Left ventricle myocardium superior (tissue), 1 donor: ENCODE measurements at regions not wholly inside any gene's neighbourhood (a gene's known extent, or its start where the extent isn't known, plus 50 kb on each side); places are given as distances from the start of the nearest gene placed in this dataset.
"Not testable (repeated sequence)": the region's sequence is repeated elsewhere in the genome, so short reads cannot be mapped to it uniquely, and the experiment has no call there.

Experiments used
- ATAC-seq: fragments of 200-7000 bp; cut with Tn5 transposase; one replicate; pipeline ENCODE4 v1.9.1; 2020; ENCODE audit warnings: mild to moderate bottlenecking, moderate library complexity
- DNase-seq: peaks from one replicate; pipeline ENCODE4 v3.0.0-alpha.2; 2020
- intact Hi-C: fragments of 100-400 bp; cut with micrococcal nuclease; formaldehyde crosslinking; loops from one replicate; pipeline ENCODE4 v1.11.0; 2022
- donor health status: DM: no; HTN: yes; CAD: no; lungs with severe emphysema.

- DNase-seq (no peak), ATAC-seq (no peak)
- intact Hi-C loops = loop anchor here (5.0 kb wide), 1 partner anchor 90 kb away; no protein-coding TSS in a partner anchor
Observed at GRCh38 chr18:22557168-22557941, 139.6 kb upstream of the CTAGE1 start.

- DNase-seq (peak; percentile 82), ATAC-seq (peak; percentile 57)
- intact Hi-C loops = loop anchor here (5.0 kb wide), 1 partner anchor 92 kb away; no protein-coding TSS in a partner anchor
Observed at GRCh38 chr18:22558945-22559385, 141.2 kb upstream of the CTAGE1 start.

DNA sequence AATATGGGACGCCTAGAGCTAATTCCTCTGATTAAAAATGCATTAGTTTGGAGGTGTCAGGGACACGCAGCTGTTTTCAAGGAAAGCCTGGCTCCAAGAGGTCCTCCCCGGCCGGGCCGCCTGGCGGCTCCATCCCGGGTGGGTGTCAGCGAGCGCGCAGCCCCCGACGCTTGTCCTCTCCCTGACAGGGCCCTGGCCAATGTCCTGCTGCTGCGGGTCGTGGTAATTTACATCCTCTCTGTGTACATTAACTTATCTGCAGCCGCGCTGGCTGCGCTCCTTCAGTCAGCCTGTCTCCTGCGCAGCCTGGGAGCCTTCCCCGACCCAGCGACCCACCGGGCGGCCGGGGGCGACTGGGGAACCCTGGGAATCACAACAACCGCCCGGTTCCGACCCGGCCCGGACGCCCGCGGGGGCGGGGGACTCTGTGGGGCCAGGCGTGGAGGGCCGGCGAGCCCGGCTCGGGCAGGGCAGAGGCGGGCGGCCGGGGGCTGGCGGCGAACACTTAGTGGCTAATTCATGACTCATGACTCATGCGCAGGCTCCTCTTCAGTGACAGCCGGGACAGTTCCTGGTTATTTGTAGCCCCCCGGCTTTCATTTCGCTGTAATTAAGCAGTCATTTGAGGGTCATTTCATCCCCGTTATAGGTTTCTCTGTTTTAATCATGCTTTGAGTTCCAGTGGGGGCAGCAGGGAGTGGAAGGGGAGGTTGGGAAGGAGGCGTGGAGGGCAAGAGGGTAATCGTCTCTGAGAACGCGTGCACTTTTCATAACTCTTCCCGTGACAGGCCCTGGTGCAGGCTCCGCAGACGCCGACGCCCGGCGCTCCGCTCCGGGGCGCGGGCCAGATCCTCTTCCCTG, 141.9 kb upstream of the CTAGE1 start:
- intact Hi-C loops = loop anchor here (5.0 to 10.0 kb wide), 5 partner anchors 92 to 645 kb away; no protein-coding TSS in a partner anchor
- peak; percentile 83 for ATAC-seq
- DNase-seq = peak; percentile 87

GRCh38 chr18:22560275-22560610, 142.5 kb upstream of the CTAGE1 start:
- intact Hi-C loops = loop anchor here (5.0 to 10.0 kb wide), 4 partner anchors 195 to 645 kb away; no protein-coding TSS in a partner anchor
- DNase-seq = no peak

DNA sequence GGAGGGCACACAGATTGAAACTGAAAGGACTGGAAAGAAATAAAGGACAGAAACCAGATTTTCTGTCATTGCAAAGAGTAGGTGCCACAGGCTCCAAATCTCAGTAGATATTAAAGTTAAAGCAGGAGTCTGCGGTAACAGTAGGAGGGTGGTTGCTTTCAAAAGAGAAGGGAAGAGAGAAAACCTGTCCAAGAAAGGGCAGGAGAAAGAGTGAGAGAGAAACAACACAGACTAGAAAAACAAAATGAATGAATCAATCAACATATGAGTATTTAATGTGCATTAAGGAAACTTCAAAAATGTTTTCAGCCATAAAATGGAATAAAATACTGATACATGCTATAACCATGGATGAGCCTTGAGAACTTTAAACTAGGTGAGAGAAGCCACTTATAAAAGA, 143.1 kb upstream of the CTAGE1 start:
- intact Hi-C loops = loop anchor here (5.0 to 10.0 kb wide), 4 partner anchors 196 to 646 kb away; no protein-coding TSS in a partner anchor
- ATAC-seq (no peak), DNase-seq (no peak)

More at GRCh38 chr18:22560275-22560610, 142.5 kb upstream of the CTAGE1 start:
- ATAC-seq = no peak

DNA sequence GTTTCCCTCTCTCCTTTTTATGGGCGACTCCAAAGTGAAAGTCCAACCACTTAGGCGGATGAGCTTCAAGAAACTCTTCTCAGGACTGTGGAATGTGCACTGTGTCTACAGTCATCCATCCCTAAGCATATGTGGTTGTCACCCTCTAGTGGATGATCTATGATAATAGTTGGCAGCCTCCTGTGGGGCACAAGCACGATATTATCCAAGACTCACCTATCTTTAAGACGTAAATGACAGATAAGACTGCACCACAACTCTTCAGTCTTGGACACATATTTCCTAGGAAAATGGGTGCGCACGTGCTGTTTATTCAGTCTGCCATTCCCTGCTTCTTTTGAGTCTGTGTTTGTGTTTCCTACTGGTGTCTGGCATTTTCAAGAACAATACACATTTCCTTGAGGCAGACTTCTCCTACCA, 145.5 kb upstream of the CTAGE1 start:
- peak; percentile 62 for ATAC-seq
- intact Hi-C loops = loop anchor here (5.0 to 10.0 kb wide), 4 partner anchors 198 to 648 kb away; no protein-coding TSS in a partner anchor
- no peak for DNase-seq

DNA sequence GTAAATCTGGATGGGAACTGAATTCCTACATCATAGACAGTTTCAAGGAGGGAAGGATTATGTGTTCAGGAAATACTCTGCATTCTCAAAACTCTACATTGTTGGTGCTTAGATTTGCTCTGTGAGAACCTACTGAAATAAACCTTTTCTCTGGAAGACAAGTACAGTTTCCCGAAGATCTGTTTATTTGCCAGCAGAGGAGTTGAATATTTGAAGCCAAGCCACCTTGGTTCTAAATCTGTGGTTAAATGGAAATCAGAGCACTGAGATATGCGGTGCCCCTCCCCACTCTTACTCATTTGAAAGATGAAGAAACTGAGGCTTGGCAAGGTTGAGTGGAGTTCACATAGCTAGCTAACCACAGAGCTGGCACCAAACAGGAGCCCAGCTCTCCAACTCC, 146.3 kb upstream of the CTAGE1 start:
- DNase-seq (no peak), ATAC-seq (no peak)
- intact Hi-C loops = loop anchor here (5.0 to 10.0 kb wide), 4 partner anchors 199 to 649 kb away; no protein-coding TSS in a partner anchor

DNA sequence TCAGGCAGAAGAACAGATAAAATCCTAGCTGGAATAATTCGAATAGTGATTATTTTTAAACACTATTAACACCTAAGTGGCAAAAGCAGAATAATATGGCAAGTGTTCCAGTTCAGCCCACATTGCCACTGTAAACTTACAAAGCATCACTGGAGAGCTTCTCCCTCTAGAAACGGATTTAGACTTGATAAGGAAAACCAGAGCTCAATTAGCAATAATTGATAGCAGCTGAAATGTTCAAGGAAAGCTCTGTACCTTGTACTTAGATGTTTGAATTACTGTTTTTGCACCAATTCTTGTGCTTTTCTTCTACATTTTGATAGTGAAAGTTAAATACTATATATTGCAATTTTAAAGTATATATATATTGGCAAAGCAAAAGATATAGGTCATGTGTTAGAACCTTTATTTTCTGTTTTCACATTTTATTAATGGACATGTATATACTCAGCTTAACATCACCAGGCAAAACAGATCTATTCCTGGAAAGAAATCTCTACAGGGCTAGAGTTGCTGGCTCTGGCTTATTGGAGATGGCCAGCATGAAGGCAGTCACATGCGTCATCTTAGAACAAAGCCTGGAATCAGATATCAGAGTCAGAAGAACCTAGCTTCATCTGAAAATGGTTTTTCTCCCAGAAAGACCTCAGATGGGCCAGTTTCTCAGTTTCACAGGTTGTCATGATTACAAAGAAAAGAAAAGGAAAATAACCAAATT, 149.1 kb upstream of the CTAGE1 start:
- no peak for DNase-seq
- ATAC-seq = peak; percentile 23
- intact Hi-C loops = loop anchor here (10.0 kb wide), 3 partner anchors 202 to 652 kb away; no protein-coding TSS in a partner anchor

DNA sequence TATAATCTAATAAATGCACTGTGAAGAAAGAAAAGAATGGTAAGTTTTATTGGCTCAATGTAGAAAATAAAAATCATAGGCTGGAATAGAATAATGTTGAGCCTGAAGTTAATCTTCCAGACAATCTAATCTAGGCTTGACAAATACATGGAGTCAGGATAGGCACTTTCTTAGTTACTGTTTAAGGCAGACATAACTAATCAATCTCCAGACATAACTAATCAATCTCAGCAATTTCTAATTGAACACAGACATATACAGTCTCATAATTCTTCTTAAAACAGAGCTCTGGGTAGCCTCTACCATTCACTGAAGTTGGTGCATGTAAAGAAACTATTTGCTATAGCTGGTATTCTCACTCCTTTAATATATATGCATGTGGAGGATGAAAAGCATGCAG, 150.1 kb upstream of the CTAGE1 start:
- ATAC-seq (no peak), DNase-seq (no peak)
- intact Hi-C loops = loop anchor here (10.0 kb wide), 3 partner anchors 203 to 653 kb away; no protein-coding TSS in a partner anchor

DNA sequence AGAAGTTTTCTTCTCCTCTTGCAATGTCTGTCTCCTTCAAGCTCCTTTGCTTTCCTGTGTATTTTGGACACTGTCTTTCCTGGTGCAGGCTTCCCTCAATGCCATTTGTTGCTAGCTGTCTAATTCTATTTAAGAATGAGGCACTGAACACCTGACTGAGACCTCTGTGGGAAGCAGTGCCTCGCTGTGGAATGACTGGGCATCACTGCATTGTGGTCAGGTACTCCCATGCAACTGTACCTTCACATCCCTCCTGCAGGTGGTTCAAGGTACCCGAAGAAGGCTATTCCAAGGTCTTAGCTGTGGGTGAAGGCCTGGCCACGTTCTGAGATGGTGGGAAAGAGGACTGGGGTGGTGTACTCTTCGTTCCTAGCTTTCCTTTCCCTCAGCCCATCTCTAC, 152.8 kb upstream of the CTAGE1 start:
- no peak for ATAC-seq
- intact Hi-C loops = no loop called here
- DNase-seq = no peak

- intact Hi-C loops = no loop called here
Observed at GRCh38 chr18:22572341-22572740, 154.6 kb upstream of the CTAGE1 start.

DNA sequence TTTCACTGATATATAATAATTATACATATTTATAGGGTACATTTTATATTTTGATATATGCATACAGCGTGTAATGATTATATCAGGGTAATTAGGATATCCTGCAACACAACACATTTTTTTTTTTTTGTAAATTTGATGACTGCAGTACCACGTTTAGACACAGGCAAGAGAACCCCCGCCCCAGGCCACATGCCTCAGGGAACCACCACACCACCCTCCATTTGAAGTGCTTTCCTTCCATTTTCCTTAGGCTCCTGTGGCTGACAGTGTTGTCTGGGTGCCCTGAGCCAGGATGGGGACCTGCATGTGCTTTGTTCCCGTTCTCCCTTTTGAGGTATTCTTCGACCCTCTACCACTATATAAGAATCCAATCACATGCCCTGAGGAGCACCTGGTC, 161.6 kb upstream of the CTAGE1 start:
- intact Hi-C loops = no loop called here

More at GRCh38 chr18:22572341-22572740, 154.6 kb upstream of the CTAGE1 start:
- ATAC-seq = no peak
- no peak for DNase-seq

GRCh38 chr18:22585333-22585732, 167.6 kb upstream of the CTAGE1 start:
- DNase-seq (no peak), ATAC-seq (no peak)
- intact Hi-C loops = no loop called here

More for the DNA sequence above, 161.6 kb upstream of the CTAGE1 start:
- no peak for DNase-seq
- ATAC-seq = no peak

GRCh38 chr18:22585821-22586220, 168.1 kb upstream of the CTAGE1 start:
- DNase-seq (no peak), ATAC-seq (no peak)
- intact Hi-C loops = no loop called here

DNA sequence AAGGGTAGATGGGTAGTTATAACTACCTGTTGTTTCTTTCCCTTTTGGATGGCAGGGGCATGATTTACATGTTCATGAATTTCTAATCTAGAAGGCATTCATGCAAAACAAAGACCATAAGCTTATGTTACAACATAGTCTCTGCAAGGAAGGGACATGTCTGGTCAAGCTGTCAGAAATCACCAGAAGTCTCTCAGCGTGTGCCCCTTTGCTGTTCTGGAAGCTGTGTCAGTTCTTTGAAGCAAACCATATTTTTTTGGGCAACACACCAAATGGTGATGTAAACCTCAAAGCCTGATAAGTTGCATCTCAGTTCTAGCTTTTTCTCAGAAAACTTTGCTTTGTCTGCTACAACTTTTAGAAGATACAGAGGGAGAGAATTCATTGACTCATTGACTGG, 173.5 kb upstream of the CTAGE1 start:
- DNase-seq (no peak), ATAC-seq (no peak)
- intact Hi-C loops = no loop called here

DNA sequence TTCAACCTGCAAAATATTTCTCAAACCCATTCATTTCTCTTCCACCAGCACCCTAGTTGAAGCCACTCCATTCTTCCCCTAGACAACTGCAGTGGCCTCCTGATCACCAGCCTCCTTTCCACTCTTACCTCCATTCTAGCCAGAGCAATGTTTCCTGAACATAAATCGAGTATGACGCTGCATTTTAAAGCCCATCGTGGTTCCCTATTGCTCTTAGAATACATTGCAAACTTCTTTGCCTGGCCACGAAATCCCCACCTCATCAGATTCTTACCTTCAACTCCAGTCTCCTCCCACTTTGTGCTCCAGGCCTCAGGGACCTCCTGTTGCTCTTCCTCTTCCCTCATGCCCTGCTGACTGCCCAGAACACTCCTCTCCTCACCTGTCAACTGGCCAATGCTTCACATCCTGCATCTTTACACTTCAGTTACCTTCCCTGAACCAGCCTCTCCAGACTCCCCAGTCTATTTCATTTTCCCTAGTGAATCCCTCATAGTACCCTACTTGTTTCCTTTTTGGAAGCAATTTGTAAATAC, 176.5 kb upstream of the CTAGE1 start:
- ATAC-seq (no peak), DNase-seq (no peak)
- intact Hi-C loops = no loop called here

GRCh38 chr18:22601481-22601880, 183.8 kb upstream of the CTAGE1 start:
- ATAC-seq = no peak
- intact Hi-C loops = no loop called here
- no peak for DNase-seq

DNA sequence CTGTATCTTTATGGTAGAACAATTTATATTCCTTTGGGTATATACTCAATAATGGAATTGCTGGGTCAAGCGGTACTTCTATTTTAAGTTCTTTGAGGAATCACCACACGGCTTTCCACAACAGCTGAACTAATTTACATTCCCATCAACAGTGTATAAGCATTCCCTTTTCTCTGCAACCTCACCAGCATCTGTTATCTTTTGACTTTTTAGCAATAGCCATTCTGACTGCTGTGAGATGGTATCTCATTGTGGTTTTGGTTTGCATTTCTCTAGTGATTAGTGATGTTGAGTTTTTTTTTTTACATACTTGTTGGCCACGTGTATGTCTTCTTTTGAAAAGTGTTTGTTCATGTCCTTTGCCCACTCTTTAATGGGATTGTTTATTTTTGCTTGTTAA, 184.7 kb upstream of the CTAGE1 start:
- DNase-seq, intact Hi-C loops, ATAC-seq: not testable (repeated sequence)

GRCh38 chr18:22603902-22604301, 186.2 kb upstream of the CTAGE1 start:
- no peak for DNase-seq
- intact Hi-C loops = no loop called here
- ATAC-seq = no peak
